Nephron progenitor cell (in vitro differentiated cells): ENCODE measurements at regions not wholly inside any gene's neighbourhood (a gene's known extent, or its start where the extent isn't known, plus 50 kb on each side); places are given as distances from the start of the nearest gene placed in this dataset.

ENCODE experiments used
- DNase-seq: peaks from one replicate; pipeline ENCODE4 v3.0.0; 2021
- H3K27ac Mint-ChIP-seq: 2 replicates; pipeline ENCODE4 v1.8.0; 2021; ENCODE audit warnings: mild to moderate bottlenecking, moderate library complexity, mixed read lengths
- H3K27me3 Mint-ChIP-seq: 2 replicates; pipeline ENCODE4 v1.8.0; 2021; ENCODE audit warnings: mild to moderate bottlenecking, low read depth, mixed read lengths; ENCODE audit not compliant: poor library complexity
- H3K36me3 Mint-ChIP-seq: 2 replicates; pipeline ENCODE4 v1.8.0; 2021; ENCODE audit warnings: low read depth, mixed read lengths
- H3K4me1 Mint-ChIP-seq: 2 replicates; pipeline ENCODE4 v1.8.0; 2021; ENCODE audit warnings: mixed read lengths
- H3K4me3 Mint-ChIP-seq: 2 replicates; pipeline ENCODE4 v1.8.0; 2021; ENCODE audit warnings: mild to moderate bottlenecking, moderate library complexity, mixed read lengths
- H3K9me3 Mint-ChIP-seq: 2 replicates; pipeline ENCODE4 v1.8.0; 2021; ENCODE audit warnings: mild to moderate bottlenecking, moderate library complexity, mixed read lengths
- CTCF ChIP-seq: fragments of 200-600 bp; sonication (generic); IDR thresholded peaks from 2 replicates; pipeline ENCODE4 v1.5.0; 2021; ENCODE audit warnings: antibody characterized with exemption

GRCh38 chr1:184865831-184866230 is 108.5 kb downstream of the NIBAN1 start:
- TF ChIP-seq CTCF = no peak
- DNase-seq = no peak
- Mint-ChIP-seq H3K4me1 (no peaks in the 10 kb centered on the region), H3K27ac (no peak overlapping the region), H3K9me3 (no peaks in the 10 kb centered on the region), H3K27me3 (no peaks in the 10 kb centered on the region), H3K36me3 (no peaks in the 10 kb centered on the region), H3K4me3 (no peak overlapping the region)

DNA sequence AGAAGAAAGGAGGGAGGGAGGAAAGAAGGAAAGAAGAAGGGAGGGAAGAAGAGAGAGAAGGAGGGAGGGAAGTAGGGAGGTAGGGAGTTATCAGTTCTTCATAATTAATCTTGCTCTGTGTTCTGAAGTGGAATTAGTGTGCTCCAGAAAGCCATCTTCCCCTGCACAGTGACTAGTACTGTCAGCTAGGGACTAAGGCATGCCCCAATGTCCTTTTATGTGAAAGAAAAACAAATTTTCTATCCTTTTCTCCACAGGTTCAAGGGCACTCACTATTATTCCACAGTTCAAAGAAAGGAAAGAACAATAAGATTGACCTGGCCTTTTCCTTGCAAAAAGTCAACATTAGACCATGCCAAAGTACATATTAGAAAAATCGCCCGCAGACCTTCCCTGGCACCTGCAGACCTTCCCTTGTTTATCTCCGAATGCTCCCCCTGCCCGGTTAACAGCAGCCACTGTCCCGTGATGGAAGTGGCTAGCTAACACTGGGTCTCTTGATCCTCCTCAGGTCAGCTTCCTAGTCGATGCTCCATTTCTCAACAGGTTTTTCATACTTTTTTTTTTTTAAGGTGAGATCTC is 107.2 kb upstream of the EDEM3 start:
- H3K4me3 Mint-ChIP-seq = no peak overlapping the region

DNA sequence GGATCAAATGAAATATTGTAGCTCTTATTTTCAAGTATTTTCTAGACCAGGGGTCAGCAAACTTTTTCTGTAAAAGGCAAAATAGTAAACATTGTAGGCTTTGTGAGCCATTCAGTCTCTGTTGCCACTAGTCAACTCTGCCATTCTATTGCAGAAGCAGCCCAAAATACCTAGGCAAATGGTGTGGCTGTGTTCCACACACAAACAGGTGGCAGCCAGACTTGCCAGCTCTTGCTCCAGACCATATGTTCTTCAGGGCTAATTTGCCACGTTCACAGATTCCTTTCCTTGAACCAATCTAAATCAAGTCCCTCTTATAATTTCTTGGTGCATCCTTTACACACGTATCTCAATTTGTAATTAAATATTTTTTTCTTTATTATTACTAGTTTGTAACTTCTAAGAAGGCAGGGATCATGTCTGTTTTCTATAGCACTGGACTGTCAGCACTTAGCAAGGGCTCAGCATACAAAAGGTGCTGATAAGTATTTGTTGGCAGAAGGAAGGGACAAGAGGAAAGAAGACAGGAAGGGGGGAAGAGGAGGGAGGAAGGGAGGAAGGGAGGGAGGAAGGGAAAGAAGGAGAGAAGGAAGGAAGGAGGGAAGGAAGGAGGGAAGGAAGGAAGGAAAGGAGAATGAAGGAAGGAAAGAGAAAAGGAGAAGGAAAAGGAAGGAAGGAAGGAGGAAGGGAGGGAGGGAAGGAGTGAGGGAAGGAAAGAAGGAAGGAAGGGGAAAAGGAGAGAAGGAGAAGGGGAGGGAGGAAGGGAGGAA is 106.5 kb upstream of the EDEM3 start:
- Mint-ChIP-seq H3K9me3 (no peaks in the 10 kb centered on the region), H3K4me1 (no peaks in the 10 kb centered on the region), H3K36me3 (no peaks in the 10 kb centered on the region), H3K27ac (no peak overlapping the region), H3K4me3 (no peak overlapping the region), H3K27me3 (no peaks in the 10 kb centered on the region)
- TF ChIP-seq CTCF = no peak
- no peak for DNase-seq

More for the DNA sequence above, 107.2 kb upstream of the EDEM3 start:
- no peak for TF ChIP-seq CTCF
- H3K27me3 Mint-ChIP-seq = no peaks in the 10 kb centered on the region
- no peaks in the 10 kb centered on the region for H3K36me3 Mint-ChIP-seq
- no peaks in the 10 kb centered on the region for H3K4me1 Mint-ChIP-seq
- no peak for DNase-seq
- H3K27ac Mint-ChIP-seq = no peak overlapping the region
- no peaks in the 10 kb centered on the region for H3K9me3 Mint-ChIP-seq

- H3K27me3 Mint-ChIP-seq = no peaks in the 10 kb centered on the region
- TF ChIP-seq CTCF = no peak
- no peaks in the 10 kb centered on the region for H3K9me3 Mint-ChIP-seq
- no peak for DNase-seq
- H3K4me3 Mint-ChIP-seq = no peak overlapping the region
- H3K27ac Mint-ChIP-seq = no peak overlapping the region
- H3K4me1 Mint-ChIP-seq = no peaks in the 10 kb centered on the region
- H3K36me3 Mint-ChIP-seq = no peaks in the 10 kb centered on the region
Observed at GRCh38 chr1:184860535-184860934, 105.9 kb upstream of the EDEM3 start.

DNA sequence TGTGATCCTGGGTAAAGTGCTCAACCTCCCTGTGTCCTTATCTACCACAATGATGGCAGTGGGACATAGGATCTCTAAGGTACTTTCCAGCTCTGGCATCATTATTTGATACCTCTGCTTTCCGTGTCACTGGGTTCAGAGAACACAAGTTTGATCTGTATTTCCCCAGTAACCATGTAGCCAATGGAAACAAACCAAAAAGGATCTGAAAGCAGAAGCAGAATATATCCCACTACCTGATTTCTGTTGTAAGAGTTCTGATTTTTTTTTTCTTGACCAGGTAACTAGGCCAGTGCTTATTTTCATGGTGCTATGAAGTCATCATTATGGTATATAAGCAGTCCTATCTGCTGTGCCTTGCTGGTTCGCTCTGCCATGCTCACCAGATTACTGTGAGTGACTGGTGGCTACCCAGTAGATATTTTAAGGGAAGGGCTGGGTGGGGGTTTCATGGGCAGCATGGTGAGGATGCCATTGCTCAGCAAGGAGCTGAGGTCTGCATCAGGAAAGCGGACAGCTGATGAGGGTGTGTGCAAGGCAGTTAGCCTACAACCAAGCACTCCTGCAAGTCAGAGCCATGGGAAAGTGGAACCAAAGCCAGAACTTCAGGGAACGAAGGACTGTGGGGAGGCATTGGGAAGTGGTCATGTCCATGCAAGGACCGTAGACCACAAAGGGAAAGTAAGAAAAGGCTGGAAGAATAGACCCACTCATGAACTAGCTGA is 104.9 kb upstream of the EDEM3 start:
- no peaks in the 10 kb centered on the region for H3K36me3 Mint-ChIP-seq
- TF ChIP-seq CTCF = no peak
- no peak overlapping the region for H3K27ac Mint-ChIP-seq
- no peak for DNase-seq
- no peak overlapping the region for H3K4me3 Mint-ChIP-seq
- no peaks in the 10 kb centered on the region for H3K27me3 Mint-ChIP-seq
- no peaks in the 10 kb centered on the region for H3K4me1 Mint-ChIP-seq
- H3K9me3 Mint-ChIP-seq = no peaks in the 10 kb centered on the region
